ENCODE measurements at regions not wholly inside any gene's neighbourhood (a gene's known extent, or its start where the extent isn't known, plus 50 kb on each side); places are given as distances from the start of the nearest gene placed in this dataset.

- no peak for DNase-seq
Measured at GRCh38 chr5:56508249-56508648, 275.1 kb upstream of the ANKRD55 start.

- peak; percentile 49 for DNase-seq
Measured at GRCh38 chr5:56507351-56507930, 274.3 kb upstream of the ANKRD55 start.

GRCh38 chr5:56506211-56506965 lies 273.3 kb upstream of the ANKRD55 start:
- no peak for DNase-seq

GRCh38 chr5:56503929-56504328 lies 270.8 kb upstream of the ANKRD55 start:
- no peak for DNase-seq

- no peak for DNase-seq
Measured at GRCh38 chr5:56501781-56502557, 268.8 kb upstream of the ANKRD55 start.

- no peak for DNase-seq
Measured at GRCh38 chr5:56499901-56500300, 266.8 kb upstream of the ANKRD55 start.

- no peak for DNase-seq
Measured at GRCh38 chr5:56499491-56499890, 266.4 kb upstream of the ANKRD55 start.

GRCh38 chr5:56498759-56499395 lies 265.7 kb upstream of the ANKRD55 start:
- DNase-seq = no peak

GRCh38 chr5:56496581-56497063 lies 263.5 kb upstream of the ANKRD55 start:
- peak; percentile 65 for DNase-seq

GRCh38 chr5:56494300-56494731 lies 261.2 kb upstream of the ANKRD55 start:
- DNase-seq = no peak

- DNase-seq = no peak
Measured at GRCh38 chr5:56493766-56494165, 260.6 kb upstream of the ANKRD55 start.

- DNase-seq = no peak
Measured at GRCh38 chr5:56493308-56493707, 260.2 kb upstream of the ANKRD55 start.

- DNase-seq = no peak
Measured at GRCh38 chr5:56492812-56493211, 259.7 kb upstream of the ANKRD55 start.

GRCh38 chr5:56490971-56491468 lies 257.9 kb upstream of the ANKRD55 start:
- DNase-seq = no peak

GRCh38 chr5:56489272-56489671 lies 256.1 kb upstream of the ANKRD55 start:
- no peak for DNase-seq

- no peak for DNase-seq
Measured at GRCh38 chr5:56487528-56488115, 254.5 kb upstream of the ANKRD55 start.

GRCh38 chr5:56482363-56482762 lies 249.2 kb upstream of the ANKRD55 start:
- no peak for DNase-seq

- DNase-seq = no peak
Measured at GRCh38 chr5:56481428-56482357, 248.6 kb upstream of the ANKRD55 start.

GRCh38 chr5:56480705-56481427 lies 247.7 kb upstream of the ANKRD55 start:
- no peak for DNase-seq

- no peak for DNase-seq
Measured at GRCh38 chr5:56480078-56480704, 247.1 kb upstream of the ANKRD55 start.

Data from NCI-H510A treated with DMSO at 0.1 percent for 48 hours (cell line).